ENCODE measurements at regions not wholly inside any gene's neighbourhood (a gene's known extent, or its start where the extent isn't known, plus 50 kb on each side); places are given as distances from the start of the nearest gene placed in this dataset.

DNA sequence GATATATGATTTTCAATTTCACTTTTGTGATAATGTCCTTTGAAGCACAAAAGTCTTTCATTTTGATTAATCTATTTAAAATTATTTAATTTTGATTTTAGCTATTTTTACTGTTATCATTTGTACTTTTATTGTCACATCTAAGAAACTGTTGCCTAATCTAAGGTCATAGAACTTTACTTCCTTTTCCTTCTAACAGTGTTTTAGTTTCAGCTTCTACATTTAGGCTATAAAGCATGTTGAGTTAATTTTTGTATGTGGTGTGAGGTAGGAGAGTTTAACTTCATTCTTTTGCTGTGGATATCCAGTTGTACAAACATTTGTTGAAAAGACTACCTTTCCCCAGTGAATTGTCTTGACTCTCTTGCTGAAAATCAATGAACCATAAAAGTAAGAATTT lies 204.5 kb downstream of the TM2D1 start:
- no peak for DNase-seq

DNA sequence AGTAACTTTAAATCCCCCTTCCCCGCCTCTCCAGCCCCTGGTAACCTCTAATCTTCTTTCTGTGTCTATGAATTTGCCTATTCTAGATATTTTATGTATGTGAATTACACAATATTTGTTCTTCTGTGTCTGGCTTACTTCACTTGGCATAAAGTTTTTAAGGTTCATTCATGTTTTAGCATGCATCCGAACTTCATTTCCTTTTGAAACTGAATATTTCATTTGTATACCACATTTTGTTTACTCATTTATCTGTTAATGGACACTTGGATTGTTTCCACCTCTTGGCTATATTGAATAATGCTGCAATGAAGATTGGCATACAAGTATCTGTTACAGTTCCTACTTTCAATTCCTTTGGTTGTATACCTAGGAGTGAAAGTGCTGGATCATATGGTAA lies 205.3 kb downstream of the TM2D1 start:
- no peak for DNase-seq

DNA sequence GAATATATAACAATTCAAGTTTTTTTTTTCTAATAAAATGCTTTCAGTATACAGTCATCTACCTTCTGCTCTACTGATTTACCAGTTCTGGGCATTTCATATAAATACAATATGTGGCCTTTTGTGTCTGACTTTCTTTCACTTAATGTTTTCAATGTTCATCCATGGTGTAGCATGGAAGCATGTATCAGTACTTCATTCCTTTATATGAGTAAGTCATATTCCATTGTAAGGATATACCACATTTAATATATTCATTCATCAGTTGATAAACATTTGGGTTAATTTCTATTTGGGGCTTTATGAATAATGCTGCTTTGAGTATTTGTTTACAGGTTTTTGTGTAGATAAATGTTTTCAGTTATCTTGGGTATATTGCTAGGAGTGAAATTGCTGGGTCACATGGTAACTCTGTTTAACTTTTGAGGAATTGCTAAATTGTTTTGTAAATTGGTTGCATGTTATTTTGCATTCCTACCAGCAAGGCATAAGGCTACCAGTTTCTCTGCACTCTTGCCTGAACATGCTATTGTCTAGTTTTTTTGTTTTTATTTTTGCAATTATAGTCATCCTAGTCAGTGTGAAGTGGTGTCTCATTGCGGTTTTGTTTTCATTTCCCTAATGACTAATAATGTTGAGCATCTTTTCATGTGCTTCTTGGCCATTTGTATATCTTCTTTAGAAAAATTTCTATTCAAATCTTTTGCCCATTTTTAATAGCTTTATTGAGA lies 206.1 kb downstream of the TM2D1 start:
- no peak for DNase-seq

DNA sequence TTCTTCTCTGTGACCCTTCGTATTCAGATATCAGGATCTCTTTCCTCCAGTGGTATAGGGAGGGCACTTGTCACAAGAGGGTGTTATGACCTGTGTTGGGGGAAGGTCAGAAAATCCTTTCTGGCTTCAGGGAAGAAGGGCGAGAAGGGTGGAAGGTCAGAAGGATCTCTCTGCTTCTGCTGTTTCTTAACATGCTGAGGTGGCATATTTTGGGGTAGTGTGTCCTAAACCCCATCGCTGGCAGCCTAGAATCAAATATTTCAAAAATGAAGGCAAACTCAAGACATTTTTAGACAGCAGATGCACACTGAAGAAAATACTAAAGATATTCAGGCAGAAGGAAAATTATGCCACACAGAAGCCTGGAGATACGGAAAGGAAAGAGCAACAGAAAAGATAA lies 207.6 kb downstream of the TM2D1 start:
- DNase-seq: no peak

DNA sequence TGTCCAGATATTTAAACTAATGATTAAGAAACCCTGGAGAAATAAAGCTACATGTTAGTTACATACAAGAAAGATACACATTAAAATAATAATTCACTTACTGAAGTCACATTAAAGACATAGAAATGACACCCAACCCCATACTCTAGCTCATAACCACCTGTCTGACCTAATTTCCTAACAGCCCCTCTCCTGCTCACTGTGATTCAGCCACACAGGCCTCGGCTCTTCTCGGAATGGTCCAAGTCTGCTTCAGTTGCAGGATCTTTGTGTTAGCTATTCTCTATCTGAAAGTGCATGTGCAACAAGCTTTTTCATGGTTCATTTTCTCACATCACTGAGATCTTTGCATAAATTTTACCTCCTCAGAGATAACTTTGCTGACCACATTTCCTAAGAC lies 209.8 kb downstream of the TM2D1 start:
- DNase-seq: no peak
